Neural progenitor cell (in vitro differentiated cells): ENCODE measurements at regions not wholly inside any gene's neighbourhood (a gene's known extent, or its start where the extent isn't known, plus 50 kb on each side); places are given as distances from the start of the nearest gene placed in this dataset.

Experiments used
- DNase-seq: peaks from one replicate; pipeline ENCODE4 v3.0.0-alpha.2; 2016; ENCODE audit warnings: low spot score
- H2AFZ ChIP-seq: fragments of 200-600 bp; sonication (generic); replicated peaks from 2 replicates; pipeline ENCODE4 v1.6.1; 2016; ENCODE audit warnings: antibody characterized with exemption
- H3F3A ChIP-seq: fragments of 200-600 bp; sonication (generic); 2 replicates; pipeline ENCODE4 v1.6.1; 2016; ENCODE audit warnings: antibody characterized with exemption, low read depth
- H3K27ac ChIP-seq: fragments of 200-600 bp; sonication (generic); 2 replicates; pipeline ENCODE4 v1.5.1; 2016; ENCODE audit warnings: mild to moderate bottlenecking
- H3K27me3 ChIP-seq: fragments of 200-600 bp; sonication (generic); 2 replicates; pipeline ENCODE4 v1.6.1; 2016; ENCODE audit warnings: mild to moderate bottlenecking, moderate library complexity
- H3K36me3 ChIP-seq: fragments of 200-600 bp; sonication (generic); 2 replicates; pipeline ENCODE4 v1.5.1; 2016
- H3K4me1 ChIP-seq: fragments of 200-600 bp; sonication (generic); 2 replicates; pipeline ENCODE4 v1.6.1; 2016; ENCODE audit warnings: mixed run types
- H3K4me2 ChIP-seq: fragments of 200-600 bp; sonication (generic); 2 replicates; pipeline ENCODE4 v1.6.1; 2016
- H3K4me3 ChIP-seq: fragments of 200-600 bp; sonication (generic); 2 replicates; pipeline ENCODE4 v1.5.1; 2016
- H3K79me2 ChIP-seq: fragments of 200-600 bp; sonication (generic); 2 replicates; pipeline ENCODE4 v1.6.1; 2016; ENCODE audit warnings: low read depth
- H3K9ac ChIP-seq: fragments of 200-600 bp; sonication (generic); 2 replicates; pipeline ENCODE4 v1.6.1; 2016
- H3K9me3 ChIP-seq: fragments of 200-600 bp; sonication (generic); 2 replicates; pipeline ENCODE4 v1.5.1; 2016; ENCODE audit warnings: low read depth
- H4K20me1 ChIP-seq: fragments of 200-600 bp; sonication (generic); 2 replicates; pipeline ENCODE4 v1.6.1; 2016; ENCODE audit warnings: low read depth
- H3K27ac Mint-ChIP-seq: 3 replicates; pipeline ENCODE4 v1.8.0; 2021; ENCODE audit warnings: mixed read lengths
- H3K27me3 Mint-ChIP-seq: 2 replicates; pipeline ENCODE4 v1.8.0; 2022; ENCODE audit warnings: low read depth, mild to moderate bottlenecking, inconsistent platforms, moderate library complexity, mixed read lengths; ENCODE audit not compliant: insufficient read depth
- H3K36me3 Mint-ChIP-seq: 3 replicates; pipeline ENCODE4 v1.8.0; 2021; ENCODE audit warnings: mixed read lengths
- H3K4me1 Mint-ChIP-seq: 3 replicates; pipeline ENCODE4 v1.8.0; 2021; ENCODE audit warnings: mixed read lengths
- H3K4me3 Mint-ChIP-seq: 3 replicates; pipeline ENCODE4 v1.8.0; 2021; ENCODE audit warnings: mild to moderate bottlenecking, moderate library complexity, mixed read lengths
- H3K9me3 Mint-ChIP-seq: 3 replicates; pipeline ENCODE4 v1.8.0; 2020; ENCODE audit warnings: mixed read lengths
- EZH2 ChIP-seq: fragments of 200-600 bp; sonication (generic); IDR thresholded peaks from 2 replicates; pipeline ENCODE4 v1.6.1; 2017; ENCODE audit warnings: antibody characterized with exemption, mild to moderate bottlenecking, moderate library complexity
- EZH2phosphoT487 ChIP-seq: fragments of 200-600 bp; sonication (generic); IDR thresholded peaks from 2 replicates; pipeline ENCODE4 v1.6.1; 2017; ENCODE audit warnings: antibody characterized with exemption
- TF ChIP-seq, protein P1 (sequence below): fragments of 200-600 bp; sonication (generic); IDR thresholded peaks from 2 replicates; pipeline ENCODE4 v1.5.1; 2017; ENCODE audit warnings: antibody characterized with exemption, mild to moderate bottlenecking

DNA sequence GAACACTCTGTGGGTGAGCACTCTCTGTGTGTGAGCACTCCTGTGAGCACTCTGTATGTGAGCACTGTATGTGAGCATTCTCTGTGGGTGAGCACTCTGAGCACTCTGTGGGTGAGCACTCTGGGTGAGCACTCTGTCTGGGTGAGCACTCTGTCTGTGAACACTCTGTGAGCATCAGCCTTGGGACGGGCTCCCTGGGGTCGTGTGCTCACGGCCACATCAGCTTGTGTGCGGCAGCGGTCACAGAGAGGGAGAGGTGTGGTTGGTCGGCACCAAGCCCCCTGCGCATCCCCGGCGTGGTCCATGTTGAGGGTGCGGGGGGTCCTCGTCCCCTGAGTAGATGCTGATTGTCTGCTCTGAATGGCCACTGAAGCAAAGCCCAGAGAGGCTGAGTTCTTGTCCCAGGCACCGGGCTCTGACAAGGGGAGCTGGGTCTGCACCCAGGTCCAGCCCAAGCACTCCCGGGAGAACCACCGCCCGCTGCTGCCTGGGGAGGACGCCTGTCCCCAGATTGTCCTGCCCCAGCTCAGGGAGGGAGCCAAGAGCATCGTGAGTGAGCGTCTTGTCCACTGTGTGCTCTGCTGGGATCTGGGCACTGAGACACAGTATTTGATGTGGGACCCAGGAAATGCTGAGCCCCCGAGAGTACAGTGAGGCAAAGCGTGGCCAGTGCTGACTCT, 143.7 kb downstream of the DNAJB6 start:
- Histone ChIP-seq H3K27ac (no peak overlapping the region), H3K9me3 (no peaks in the 10 kb centered on the region), H4K20me1 (no peaks in the 10 kb centered on the region), H3K4me2 (no peak overlapping the region), H2AFZ (no peak overlapping the region), H3K9ac (no peak overlapping the region), H3K4me3 (no peak overlapping the region), H3K79me2 (no peaks in the 10 kb centered on the region), H3K36me3 (no peaks in the 10 kb centered on the region), H3F3A (peaks cover 5% of the 10 kb centered on the region), H3K27me3 (peaks cover 19% of the 10 kb centered on the region), H3K4me1 (no peaks in the 10 kb centered on the region)
- DNase-seq = no peak
- Mint-ChIP-seq H3K9me3 (peaks cover 11% of the 10 kb centered on the region), H3K36me3 (peaks cover 12% of the 10 kb centered on the region), H3K4me3 (no peak overlapping the region), H3K27ac (no peak overlapping the region), H3K4me1 (peaks cover 7% of the 10 kb centered on the region), H3K27me3 (peaks cover 6% of the 10 kb centered on the region)
- no peak for TF ChIP-seq EZH2phosphoT487
- TF ChIP-seq, protein P1, sequence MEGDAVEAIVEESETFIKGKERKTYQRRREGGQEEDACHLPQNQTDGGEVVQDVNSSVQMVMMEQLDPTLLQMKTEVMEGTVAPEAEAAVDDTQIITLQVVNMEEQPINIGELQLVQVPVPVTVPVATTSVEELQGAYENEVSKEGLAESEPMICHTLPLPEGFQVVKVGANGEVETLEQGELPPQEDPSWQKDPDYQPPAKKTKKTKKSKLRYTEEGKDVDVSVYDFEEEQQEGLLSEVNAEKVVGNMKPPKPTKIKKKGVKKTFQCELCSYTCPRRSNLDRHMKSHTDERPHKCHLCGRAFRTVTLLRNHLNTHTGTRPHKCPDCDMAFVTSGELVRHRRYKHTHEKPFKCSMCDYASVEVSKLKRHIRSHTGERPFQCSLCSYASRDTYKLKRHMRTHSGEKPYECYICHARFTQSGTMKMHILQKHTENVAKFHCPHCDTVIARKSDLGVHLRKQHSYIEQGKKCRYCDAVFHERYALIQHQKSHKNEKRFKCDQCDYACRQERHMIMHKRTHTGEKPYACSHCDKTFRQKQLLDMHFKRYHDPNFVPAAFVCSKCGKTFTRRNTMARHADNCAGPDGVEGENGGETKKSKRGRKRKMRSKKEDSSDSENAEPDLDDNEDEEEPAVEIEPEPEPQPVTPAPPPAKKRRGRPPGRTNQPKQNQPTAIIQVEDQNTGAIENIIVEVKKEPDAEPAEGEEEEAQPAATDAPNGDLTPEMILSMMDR = no peak
- no peak for TF ChIP-seq EZH2

DNA sequence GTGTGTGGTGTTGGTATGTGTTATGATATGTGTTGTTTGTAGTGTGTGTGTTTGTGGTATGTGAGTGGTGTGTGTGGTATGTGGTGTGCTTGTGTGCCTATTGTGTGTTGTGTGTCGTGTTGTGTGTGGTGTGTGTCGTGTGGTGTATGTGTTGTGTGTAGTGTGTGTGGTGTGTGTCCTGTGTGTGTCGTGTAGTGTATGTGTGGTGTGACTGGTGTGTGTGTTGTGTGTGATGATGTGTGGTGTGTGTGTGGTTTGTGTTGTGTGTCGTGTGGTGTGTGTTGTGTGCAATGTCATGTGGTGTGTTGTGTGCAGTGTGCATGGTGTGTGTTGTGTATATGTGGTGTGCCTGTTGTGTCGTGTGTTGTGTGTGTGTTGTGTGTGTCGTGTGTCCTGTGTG, 144.6 kb downstream of the DNAJB6 start:
- Histone ChIP-seq H3K4me3 (no peak overlapping the region), H3K27me3 (peaks cover 14% of the 10 kb centered on the region), H3K9ac (no peak overlapping the region), H3K4me1 (no peaks in the 10 kb centered on the region), H3K4me2 (no peak overlapping the region), H3F3A (peaks cover 5% of the 10 kb centered on the region), H4K20me1 (no peaks in the 10 kb centered on the region), H3K36me3 (no peaks in the 10 kb centered on the region), H3K79me2 (no peaks in the 10 kb centered on the region), H2AFZ (no peak overlapping the region), H3K9me3 (no peaks in the 10 kb centered on the region), H3K27ac (no peak overlapping the region)
- TF ChIP-seq, protein P1 = no peak
- no peak for TF ChIP-seq EZH2
- TF ChIP-seq EZH2phosphoT487 = no peak
- Mint-ChIP-seq H3K4me3 (no peak overlapping the region), H3K9me3 (peaks cover 6% of the 10 kb centered on the region), H3K36me3 (peaks cover 4% of the 10 kb centered on the region), H3K27me3 (peaks cover 9% of the 10 kb centered on the region), H3K27ac (no peak overlapping the region), H3K4me1 (peaks cover 16% of the 10 kb centered on the region)
- DNase-seq = no peak

DNA sequence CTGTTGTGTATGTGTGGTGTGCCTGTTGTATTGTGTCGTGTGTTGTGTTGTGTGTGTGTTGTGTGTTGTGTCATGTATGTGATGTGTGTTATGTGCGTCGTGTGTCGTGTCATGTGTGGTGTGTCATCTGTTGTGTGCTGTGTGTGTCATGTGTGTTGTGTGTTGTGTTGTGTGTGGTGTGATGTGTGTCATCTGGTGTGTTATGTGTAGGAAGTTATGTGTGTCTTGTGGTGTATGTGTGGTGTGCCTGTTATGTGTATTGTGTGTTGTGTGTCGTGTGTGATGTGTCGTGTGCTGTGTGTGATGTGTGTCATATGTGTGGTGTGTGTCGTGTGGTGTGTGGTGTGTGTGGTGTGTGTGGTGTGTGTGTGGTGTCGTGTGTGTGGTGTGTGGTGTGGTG, 145.2 kb downstream of the DNAJB6 start:
- Mint-ChIP-seq H3K27ac (no peak overlapping the region), H3K4me1 (peaks cover 22% of the 10 kb centered on the region), H3K27me3 (peaks cover 15% of the 10 kb centered on the region), H3K9me3 (peaks cover 6% of the 10 kb centered on the region), H3K36me3 (peaks cover 4% of the 10 kb centered on the region), H3K4me3 (no peak overlapping the region)
- Histone ChIP-seq H3K27me3 (peaks cover 14% of the 10 kb centered on the region), H4K20me1 (no peaks in the 10 kb centered on the region), H3K4me3 (no peak overlapping the region), H3K9me3 (no peaks in the 10 kb centered on the region), H3K79me2 (no peaks in the 10 kb centered on the region), H3K4me2 (no peak overlapping the region), H3K9ac (no peak overlapping the region), H3K27ac (no peak overlapping the region), H3K36me3 (no peaks in the 10 kb centered on the region), H3F3A (peaks cover 5% of the 10 kb centered on the region), H2AFZ (no peak overlapping the region), H3K4me1 (no peaks in the 10 kb centered on the region)
- DNase-seq = no peak
- TF ChIP-seq, protein P1 = no peak
- TF ChIP-seq EZH2 = no peak
- no peak for TF ChIP-seq EZH2phosphoT487
